ENCODE measurements at regions not wholly inside any gene's neighbourhood (a gene's known extent, or its start where the extent isn't known, plus 50 kb on each side); places are given as distances from the start of the nearest gene placed in this dataset.

DNA sequence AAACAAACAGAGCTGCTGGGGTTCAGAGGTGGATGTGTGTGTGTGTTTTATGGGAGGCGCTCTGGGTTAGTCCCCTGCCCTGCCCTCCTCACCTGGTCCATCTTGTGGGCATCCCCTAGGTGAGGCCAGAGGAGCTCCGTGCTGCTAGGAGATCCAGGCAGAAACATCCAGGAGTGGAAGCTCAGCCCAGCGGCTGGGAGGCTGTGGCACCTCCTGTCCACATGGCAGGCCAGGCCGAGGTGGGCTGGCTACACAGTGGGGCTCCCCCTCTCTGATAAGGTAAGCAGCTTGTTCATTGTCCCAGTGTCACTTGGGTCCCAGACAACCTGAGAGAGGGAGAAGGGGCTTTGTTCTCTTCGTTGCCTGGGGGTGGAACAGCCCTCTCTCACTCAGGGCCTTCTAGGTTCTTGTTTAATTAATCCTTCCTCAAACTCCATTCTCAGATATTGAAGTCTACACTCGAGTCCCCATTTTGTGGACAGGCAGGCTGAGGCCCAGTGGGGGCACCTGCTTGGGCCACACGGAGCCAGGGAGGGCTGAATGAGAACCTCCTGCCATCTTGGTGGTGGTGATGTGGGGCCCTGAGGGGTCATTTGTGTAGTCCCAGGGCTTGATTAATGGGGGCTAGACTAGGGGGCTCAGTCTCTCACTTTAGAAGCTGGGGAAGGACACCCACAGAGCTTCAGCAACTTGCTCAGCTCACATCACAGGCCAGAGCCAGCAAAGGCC is 216.8 kb upstream of the GPR26 start:
- H3K9ac ChIP-seq, result no peak overlapping the region
- no peak for TF ChIP-seq Cebpa-rat (IDR thresholded peaks at IDR 0.05)
- no peaks in the 10 kb centered on the region for H3K27me3 ChIP-seq

DNA sequence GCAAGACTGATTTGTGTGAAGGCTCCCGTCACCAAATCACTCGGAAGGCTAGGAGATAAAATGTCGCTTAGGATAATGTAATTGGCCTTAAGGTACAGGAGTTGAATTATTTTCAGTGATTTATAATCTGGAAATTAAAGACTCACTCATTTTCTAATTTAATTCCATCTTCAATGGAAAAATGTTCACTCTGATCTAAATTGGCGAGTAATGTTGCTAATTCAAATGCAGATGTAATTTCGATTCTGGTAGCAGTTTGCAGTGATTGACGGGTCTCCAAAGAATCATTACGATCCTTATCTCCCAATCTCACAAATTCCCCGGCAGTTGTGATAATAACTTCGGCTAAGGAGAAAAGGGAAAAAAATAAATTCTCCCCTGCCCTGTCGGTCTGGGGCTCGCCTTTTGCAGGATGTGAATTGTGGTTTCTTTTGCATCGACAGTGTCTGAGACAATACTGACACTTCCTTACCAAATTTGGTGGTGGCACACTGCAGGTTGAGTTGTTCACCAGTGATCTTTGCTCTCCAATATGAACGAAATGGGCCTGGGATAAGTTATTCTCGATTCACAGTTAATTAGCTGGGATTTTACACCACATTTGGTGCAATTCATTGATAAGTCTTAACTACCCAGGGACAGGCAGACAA is 215.1 kb upstream of the GPR26 start:
- no peak for TF ChIP-seq Cebpa-rat (IDR thresholded peaks at IDR 0.05)
- H3K27me3 ChIP-seq, result no peaks in the 10 kb centered on the region
- H3K4me3 ChIP-seq, result no peak overlapping the region
- no peak overlapping the region for H3K9ac ChIP-seq
- H4K20me1 ChIP-seq, result no peaks in the 10 kb centered on the region
- H3K4me2 ChIP-seq, result no peak overlapping the region
- 0 out of 2 replicates have a peak, but pooled peaks cover 3% of the 10 kb centered on the region for H3K36me3 ChIP-seq
- no peak overlapping the region for H3K27ac ChIP-seq
- H3K9me3 ChIP-seq, result peaks cover 10% of the 10 kb centered on the region; the same call in 1 of the 2 replicates
- peaks cover 8% of the 10 kb centered on the region; the same call in 1 of the 2 replicates for H3K4me1 ChIP-seq

More for the DNA sequence above, 216.8 kb upstream of the GPR26 start:
- no peak overlapping the region for H3K4me2 ChIP-seq
- no peak overlapping the region for H3K4me3 ChIP-seq
- H3K4me1 ChIP-seq, result peaks cover 21% of the 10 kb centered on the region
- H3K27ac ChIP-seq, result no peak overlapping the region
- H3K36me3 ChIP-seq, result no peaks in the 10 kb centered on the region
- no peaks in the 10 kb centered on the region for H3K9me3 ChIP-seq
- H4K20me1 ChIP-seq, result no peaks in the 10 kb centered on the region

DNA sequence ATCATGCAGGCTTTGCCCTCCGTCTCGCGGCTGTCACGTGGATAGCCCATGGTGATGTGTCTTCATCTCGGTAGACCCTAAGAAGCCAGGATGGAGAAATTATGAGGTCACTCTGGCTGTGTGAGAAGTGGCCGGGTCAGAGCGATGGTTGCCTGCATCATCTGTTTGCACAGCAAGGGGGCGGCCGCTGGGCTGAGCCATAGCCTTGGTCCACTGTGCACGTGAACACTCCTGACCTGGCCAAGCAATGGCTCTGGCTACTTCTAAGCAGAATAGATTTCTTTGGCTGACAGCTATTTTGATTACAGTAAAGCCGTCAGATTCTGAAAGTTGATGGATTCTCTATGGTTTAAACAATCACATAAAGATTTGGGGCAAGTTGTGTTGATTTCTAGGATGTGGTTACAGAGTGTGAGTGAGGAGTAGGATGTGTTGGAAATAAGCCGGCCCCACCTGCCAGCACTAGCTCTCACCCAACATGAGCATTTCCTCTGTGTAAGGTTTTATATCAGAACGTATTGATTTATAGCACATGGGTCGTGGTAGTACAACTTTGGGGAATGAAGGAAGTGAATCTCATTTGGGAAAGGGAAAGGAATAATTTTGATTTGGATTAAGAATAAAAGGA is 214.4 kb upstream of the GPR26 start:
- Histone ChIP-seq H3K9ac (no peak overlapping the region), H3K9me3 (peaks cover 13% of the 10 kb centered on the region; the same call in 1 of the 2 replicates), H3K27me3 (no peaks in the 10 kb centered on the region), H3K4me2 (no peak overlapping the region), H3K36me3 (0 out of 2 replicates have a peak, but pooled peaks cover 3% of the 10 kb centered on the region), H3K4me3 (no peak overlapping the region), H3K27ac (no peak overlapping the region), H3K4me1 (peaks cover 8% of the 10 kb centered on the region; the same call in 1 of the 2 replicates), H4K20me1 (no peaks in the 10 kb centered on the region)
- TF ChIP-seq Cebpa-rat (IDR thresholded peaks at IDR 0.05), result no peak

DNA sequence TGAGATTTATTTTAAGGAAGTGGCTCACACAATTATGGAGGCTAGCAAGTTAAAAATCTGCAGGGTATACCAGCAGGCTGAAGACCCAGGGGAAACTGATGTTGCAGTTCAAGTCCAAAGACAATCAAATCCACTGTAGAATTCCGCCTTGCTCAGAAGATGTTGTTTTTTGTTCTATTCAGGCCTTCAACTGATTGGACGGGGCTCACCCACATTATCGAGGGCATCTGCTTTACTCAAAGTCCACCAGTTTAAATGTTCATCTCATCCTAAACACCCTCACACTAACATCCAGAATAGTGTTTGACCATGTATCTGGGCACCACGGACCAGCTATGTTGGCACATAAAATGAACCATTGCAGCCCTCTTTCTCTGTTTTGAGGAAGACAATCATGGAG is 211.2 kb upstream of the GPR26 start:
- no peak for TF ChIP-seq Cebpa-rat (IDR thresholded peaks at IDR 0.05)
- H3K27ac ChIP-seq, result no peak overlapping the region
- no peak overlapping the region for H3K9ac ChIP-seq
- no peaks in the 10 kb centered on the region for H3K27me3 ChIP-seq
- H4K20me1 ChIP-seq, result no peaks in the 10 kb centered on the region
- H3K9me3 ChIP-seq, result peaks cover 21% of the 10 kb centered on the region
- no peak overlapping the region for H3K4me2 ChIP-seq
- H3K4me1 ChIP-seq, result peaks cover 25% of the 10 kb centered on the region
- H3K36me3 ChIP-seq, result 0 out of 2 replicates have a peak, but pooled peaks cover 3% of the 10 kb centered on the region
- H3K4me3 ChIP-seq, result no peak overlapping the region

DNA sequence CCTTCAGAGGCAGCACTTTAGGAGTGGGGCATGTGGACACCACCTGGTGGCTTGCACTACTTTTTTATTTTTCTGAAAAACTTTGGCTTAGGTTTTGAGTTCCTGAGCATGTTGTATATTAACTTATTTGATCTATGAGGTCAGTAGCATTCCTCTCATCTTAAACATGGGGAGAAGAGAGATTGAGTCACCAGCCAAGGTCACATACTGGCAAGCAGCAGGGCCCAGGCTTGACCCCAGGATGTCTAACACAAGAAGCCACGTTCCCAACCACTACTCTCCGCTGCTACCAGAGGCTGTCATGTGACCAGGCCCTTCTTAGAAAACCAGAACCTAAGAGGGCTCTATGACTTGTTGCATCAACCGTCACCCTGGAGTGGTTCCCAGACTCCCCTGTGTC is 210.3 kb upstream of the GPR26 start:
- H3K27me3 ChIP-seq, result no peaks in the 10 kb centered on the region
- no peak overlapping the region for H3K27ac ChIP-seq
- H3K9me3 ChIP-seq, result peaks cover 21% of the 10 kb centered on the region
- no peak for TF ChIP-seq Cebpa-rat (IDR thresholded peaks at IDR 0.05)
- no peak overlapping the region for H3K9ac ChIP-seq
- 0 out of 2 replicates have a peak, but pooled peaks cover 3% of the 10 kb centered on the region for H3K36me3 ChIP-seq
- H3K4me2 ChIP-seq, result no peak overlapping the region
- H3K4me1 ChIP-seq, result peaks cover 33% of the 10 kb centered on the region
- H3K4me3 ChIP-seq, result no peak overlapping the region
- H4K20me1 ChIP-seq, result no peaks in the 10 kb centered on the region

DNA sequence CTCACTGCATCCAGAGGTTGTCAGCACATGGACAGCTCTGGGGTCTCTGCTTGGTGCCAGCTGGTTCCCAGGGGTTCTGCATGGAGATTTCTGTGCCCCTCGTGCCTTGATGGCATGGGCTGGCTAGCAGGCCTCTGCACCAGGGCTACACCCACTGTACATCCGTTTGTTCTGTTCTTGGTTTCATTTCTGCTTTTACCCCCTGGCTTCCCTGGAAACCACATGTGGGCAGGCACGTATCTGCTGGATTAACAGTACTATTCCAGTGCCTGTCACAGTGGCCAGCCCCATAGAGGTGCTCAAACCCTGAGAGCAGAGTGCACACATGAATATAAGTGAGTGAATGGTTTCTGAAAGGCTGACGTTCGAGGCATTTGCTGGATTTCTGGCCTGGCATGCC is 207.2 kb upstream of the GPR26 start:
- Histone ChIP-seq H3K27ac (no peak overlapping the region), H3K9me3 (peaks cover 21% of the 10 kb centered on the region), H3K4me1 (peaks cover 49% of the 10 kb centered on the region), H4K20me1 (no peaks in the 10 kb centered on the region), H3K36me3 (0 out of 2 replicates have a peak, but pooled peaks cover 3% of the 10 kb centered on the region), H3K27me3 (no peaks in the 10 kb centered on the region), H3K9ac (no peak overlapping the region), H3K4me3 (no peak overlapping the region), H3K4me2 (peak overlapping the region; percentile 53)
- no peak for TF ChIP-seq Cebpa-rat (IDR thresholded peaks at IDR 0.05)

DNA sequence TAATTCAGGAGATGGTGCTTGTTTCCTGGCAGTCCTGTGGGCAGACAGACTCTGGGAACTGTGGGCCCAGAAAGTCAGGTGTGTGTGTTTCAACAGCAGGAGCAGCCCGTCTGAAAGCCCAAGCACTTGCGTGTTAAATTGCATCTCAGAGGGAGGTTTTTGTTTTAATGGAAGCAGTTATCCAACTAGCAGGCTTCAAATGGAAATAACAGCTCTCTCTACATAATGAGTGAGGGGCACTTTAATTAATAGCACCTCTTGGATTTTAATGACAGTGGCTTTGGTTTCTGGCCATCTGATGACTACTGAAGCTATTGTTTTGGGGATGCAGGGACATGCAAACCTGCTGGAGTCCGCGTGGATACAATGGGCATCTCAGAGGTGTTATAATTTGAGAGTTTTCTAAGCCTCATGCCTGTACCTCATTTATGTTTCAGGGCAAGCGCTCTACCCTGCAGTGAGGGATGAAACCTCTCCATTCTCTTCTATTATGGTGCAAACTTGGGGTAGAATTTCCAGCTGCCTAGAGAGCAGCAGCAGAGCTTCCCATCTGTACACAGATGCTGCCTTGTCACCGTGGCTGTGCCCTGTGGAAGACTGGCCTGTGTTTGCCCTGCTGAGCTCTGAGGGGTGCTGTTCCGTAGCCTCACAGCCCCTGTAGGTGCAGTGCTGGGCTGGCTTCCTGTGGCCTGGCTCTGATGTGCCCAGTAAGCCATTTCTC is 206.6 kb upstream of the GPR26 start:
- 0 out of 2 replicates have a peak overlapping the region, but pooled peaks have one; percentile 31 for H3K27ac ChIP-seq
- TF ChIP-seq Cebpa-rat (IDR thresholded peaks at IDR 0.05), result no peak
- peaks cover 55% of the 10 kb centered on the region for H3K4me1 ChIP-seq
- peaks cover 21% of the 10 kb centered on the region for H3K9me3 ChIP-seq
- H3K4me3 ChIP-seq, result no peak overlapping the region
- peak overlapping the region; percentile 61; the same call in 1 of the 2 replicates for H3K4me2 ChIP-seq
- 0 out of 2 replicates have a peak, but pooled peaks cover 3% of the 10 kb centered on the region for H3K36me3 ChIP-seq
- H4K20me1 ChIP-seq, result no peaks in the 10 kb centered on the region
- H3K27me3 ChIP-seq, result no peaks in the 10 kb centered on the region
- no peak overlapping the region for H3K9ac ChIP-seq

DNA sequence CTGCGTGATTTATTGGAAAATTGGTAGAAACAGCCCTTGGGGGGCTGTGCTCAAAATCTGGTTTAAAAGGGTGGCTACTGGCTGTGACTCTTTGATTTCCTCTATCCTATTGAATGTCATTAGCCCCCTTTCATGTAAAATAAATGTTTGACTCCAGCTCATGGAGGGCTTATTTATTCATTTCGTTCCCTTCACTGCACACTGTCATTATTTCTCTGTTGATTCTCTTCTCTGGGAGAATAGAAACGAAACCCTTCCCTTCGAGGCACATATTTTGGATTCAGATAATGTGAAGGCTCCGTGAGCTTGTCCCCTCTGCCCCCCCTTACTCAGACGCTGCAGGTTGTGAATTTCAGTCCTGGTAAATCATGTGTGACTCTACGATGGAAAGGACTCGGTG is 203.9 kb upstream of the GPR26 start:
- Histone ChIP-seq H3K27me3 (no peaks in the 10 kb centered on the region), H3K4me1 (peaks cover 65% of the 10 kb centered on the region), H3K36me3 (no peaks in the 10 kb centered on the region), H3K27ac (no peak overlapping the region), H3K4me3 (no peak overlapping the region), H3K9me3 (peaks cover 8% of the 10 kb centered on the region; the same call in 1 of the 2 replicates), H3K9ac (no peak overlapping the region), H4K20me1 (no peaks in the 10 kb centered on the region), H3K4me2 (no peak overlapping the region)
- no peak for TF ChIP-seq Cebpa-rat (IDR thresholded peaks at IDR 0.05)

DNA sequence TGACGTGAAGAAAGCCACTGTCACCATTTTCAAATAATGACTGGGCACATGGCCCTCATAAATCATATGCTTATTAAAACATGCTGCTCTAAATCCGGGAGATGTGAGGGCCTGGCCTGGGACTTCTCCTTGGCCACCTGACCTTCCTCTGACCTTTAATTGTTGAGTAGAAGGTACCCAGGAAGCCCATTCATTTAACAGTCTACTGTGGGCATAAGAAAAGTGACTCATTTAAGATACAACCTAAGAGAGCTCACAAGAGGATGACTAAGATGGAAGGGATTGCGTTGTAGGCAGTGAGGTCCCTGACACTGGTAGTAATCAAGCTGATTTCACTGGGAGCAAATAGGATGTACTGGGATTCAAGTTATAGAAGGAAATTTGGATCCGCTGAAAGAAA is 203.4 kb upstream of the GPR26 start:
- no peak overlapping the region for H3K27ac ChIP-seq
- H4K20me1 ChIP-seq, result no peaks in the 10 kb centered on the region
- H3K9ac ChIP-seq, result no peak overlapping the region
- peaks cover 65% of the 10 kb centered on the region for H3K4me1 ChIP-seq
- H3K4me2 ChIP-seq, result no peak overlapping the region
- H3K4me3 ChIP-seq, result no peak overlapping the region
- H3K27me3 ChIP-seq, result no peaks in the 10 kb centered on the region
- H3K36me3 ChIP-seq, result no peaks in the 10 kb centered on the region
- H3K9me3 ChIP-seq, result peaks cover 8% of the 10 kb centered on the region; the same call in 1 of the 2 replicates
- no peak for TF ChIP-seq Cebpa-rat (IDR thresholded peaks at IDR 0.05)

Data from BLaER1 (cell line).